Activated gamma-delta T cell (primary cell): ENCODE measurements at regions not wholly inside any gene's neighbourhood (a gene's known extent, or its start where the extent isn't known, plus 50 kb on each side); places are given as distances from the start of the nearest gene placed in this dataset.
"Not testable (repeated sequence)": the region's sequence is repeated elsewhere in the genome, so short reads cannot be mapped to it uniquely, and the experiment has no call there.

Experiments used
- DNase-seq: peaks from one replicate; lab custom pipeline; 2025; lab: John Stamatoyannopoulos, UW

GRCh38 chr2:123481406-123481805, 543.7 kb upstream of the CNTNAP5 start:
- no peak for DNase-seq

DNA sequence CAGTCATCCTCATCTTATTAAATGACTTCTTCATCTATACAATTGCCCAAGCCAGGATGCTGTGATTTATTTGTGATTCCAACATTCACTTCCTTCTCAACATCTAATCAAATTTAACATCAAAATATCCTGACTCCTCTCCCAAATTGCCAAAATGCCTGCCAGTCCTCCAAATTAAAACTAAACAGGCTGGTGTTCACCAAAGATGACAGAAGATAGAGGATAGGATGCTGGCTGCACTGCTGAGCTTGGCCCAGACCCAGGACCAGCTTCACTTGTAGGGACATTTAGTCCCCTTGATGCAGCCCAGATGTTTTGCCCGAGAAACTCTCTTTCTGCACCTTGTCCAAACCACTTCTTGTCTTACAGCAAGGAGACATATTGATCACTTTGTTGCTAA, 540.0 kb upstream of the CNTNAP5 start:
- no peak for DNase-seq

- DNase-seq, result no peak
Observed at GRCh38 chr2:123493687-123494086, 531.4 kb upstream of the CNTNAP5 start.

- no peak for DNase-seq
Observed at GRCh38 chr2:123495241-123495640, 529.8 kb upstream of the CNTNAP5 start.

DNA sequence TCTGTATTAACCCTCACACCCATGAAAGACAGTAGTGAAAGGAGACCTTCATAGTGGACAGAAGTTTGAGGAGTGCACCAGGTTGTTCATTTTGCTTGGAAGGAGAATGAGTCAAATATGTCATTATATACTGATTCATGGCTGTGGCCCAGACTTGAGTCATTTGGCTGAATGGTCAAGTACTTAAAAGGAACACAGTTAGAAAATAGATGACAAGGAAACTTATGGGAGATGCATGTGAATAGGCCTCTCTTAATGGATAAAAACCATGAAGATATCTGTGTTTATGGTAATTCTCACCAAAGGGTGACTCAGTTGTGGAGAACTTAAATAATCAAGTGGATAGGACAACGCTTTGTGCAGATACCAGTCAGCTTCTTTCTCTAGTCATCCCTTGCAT, 524.7 kb upstream of the CNTNAP5 start:
- DNase-seq, result no peak

DNA sequence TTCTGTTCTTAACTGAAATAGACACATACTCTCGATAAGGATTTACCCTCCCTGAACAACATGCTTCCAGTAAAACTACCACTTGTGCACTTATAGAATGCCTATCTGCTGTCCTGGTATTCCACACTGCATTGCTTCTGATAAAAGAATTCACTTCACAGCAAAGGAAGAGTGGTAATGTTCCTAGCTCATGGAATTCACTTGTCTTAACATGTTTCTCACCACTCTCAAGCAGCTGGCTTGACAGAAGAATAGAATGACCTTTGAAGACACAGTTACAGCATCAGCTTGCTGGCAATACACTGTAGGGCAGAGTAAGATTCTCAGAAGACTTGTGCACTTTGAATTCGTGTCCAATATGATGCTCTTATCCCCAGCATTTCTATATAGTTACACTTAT, 524.1 kb upstream of the CNTNAP5 start:
- DNase-seq, result no peak

- no peak for DNase-seq
Observed at GRCh38 chr2:123502931-123503330, 522.2 kb upstream of the CNTNAP5 start.

DNA sequence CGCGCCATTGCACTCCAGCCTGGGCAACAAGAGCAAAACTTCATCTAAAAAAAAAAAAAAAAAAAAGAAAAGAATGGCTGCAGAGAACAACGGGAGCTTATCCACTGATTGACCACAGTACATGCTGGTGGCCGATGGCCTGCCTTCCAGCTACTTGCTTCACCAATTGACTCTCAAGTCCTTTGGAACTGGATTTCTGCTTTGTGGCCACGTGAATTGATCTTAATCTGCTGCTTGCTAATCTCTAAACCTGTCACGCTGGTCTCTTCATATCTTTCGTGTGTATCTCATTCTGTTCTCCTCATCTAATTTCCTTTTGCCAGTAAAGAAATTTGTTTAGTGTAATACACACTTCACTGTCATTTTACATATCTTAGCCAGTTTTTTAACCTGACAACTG, 512.5 kb upstream of the CNTNAP5 start:
- DNase-seq, result no peak

- DNase-seq, result no peak
Observed at GRCh38 chr2:123513351-123513750, 511.7 kb upstream of the CNTNAP5 start.

GRCh38 chr2:123514613-123515207, 510.4 kb upstream of the CNTNAP5 start:
- DNase-seq, result no peak

DNA sequence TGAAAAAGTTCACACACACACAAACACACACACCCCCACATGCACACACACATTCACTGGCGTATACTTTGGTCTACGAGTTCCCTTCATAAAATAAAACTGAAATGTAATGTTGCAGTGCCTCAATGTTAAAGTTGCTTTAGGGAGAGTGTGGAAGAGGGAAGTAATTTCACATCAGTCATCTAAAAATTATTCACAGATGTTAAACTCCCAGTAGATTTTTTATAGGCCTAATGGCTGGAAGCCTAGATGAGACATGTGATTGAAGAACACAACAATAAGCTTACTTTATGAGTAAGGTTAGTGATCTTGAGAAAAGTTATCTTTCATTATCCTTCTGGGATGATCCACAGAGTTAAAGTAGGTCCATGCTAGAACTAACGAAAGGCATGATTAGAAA, 506.7 kb upstream of the CNTNAP5 start:
- DNase-seq, result no peak

DNA sequence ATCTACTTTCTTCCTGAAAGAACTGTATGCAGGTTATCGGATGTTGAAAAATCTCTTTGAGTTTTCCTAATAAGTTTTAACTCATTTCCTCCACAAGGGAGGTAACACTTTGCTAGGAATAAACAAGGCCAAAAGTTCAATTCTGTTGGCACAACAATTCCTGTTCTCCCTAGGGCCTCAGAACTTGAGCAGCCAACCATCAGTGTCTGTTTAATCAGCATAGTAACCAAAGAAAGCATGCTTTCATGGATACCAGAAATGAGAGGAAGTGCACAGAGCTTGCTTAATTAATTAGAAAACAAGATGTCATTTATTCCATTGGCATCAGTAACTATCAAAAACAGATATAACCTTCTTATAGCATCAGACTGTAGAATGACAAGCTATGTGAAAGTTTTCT, 503.2 kb upstream of the CNTNAP5 start:
- DNase-seq, result no peak

DNA sequence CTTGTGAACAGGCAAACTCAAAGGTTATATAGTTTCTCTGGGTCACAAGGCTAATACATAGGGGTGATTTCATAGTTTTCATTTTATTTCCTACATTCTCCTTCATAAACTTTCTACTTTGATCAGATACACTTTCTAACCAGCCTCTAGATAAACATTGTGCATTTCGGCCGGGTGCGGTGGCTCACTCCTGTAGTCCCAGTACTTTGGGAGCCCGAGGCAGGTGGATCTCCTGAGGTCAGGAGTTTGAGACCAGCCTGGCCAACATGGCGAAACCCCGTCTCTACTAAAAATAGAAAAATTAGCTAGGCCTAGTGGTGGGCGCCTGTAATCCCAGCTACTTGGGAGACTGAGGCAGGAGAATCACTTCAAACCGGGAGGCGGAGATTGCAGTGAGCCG, 502.6 kb upstream of the CNTNAP5 start:
- not testable (repeated sequence) for DNase-seq

- no peak for DNase-seq
Observed at GRCh38 chr2:123528996-123529707, 495.9 kb upstream of the CNTNAP5 start.

- no peak for DNase-seq
Observed at GRCh38 chr2:123530004-123530403, 495.1 kb upstream of the CNTNAP5 start.

DNA sequence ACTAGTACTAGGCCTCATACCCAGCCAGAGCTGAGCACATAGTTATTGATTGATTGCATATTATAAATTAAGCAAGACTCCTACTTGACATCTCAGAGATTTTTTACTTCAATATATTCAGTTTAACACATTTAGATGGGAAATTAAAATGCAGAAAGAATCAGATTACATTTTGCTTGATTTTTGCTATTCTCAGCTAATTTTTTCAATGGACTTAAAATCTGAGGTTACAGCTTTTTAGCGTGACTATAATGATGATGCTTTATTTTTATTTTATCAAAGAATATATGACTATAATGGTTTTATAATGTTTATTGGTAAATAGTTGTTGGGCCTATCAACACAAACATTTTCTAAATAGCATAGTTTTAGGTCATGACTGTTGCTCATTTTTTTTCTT, 493.0 kb upstream of the CNTNAP5 start:
- no peak for DNase-seq

GRCh38 chr2:123532994-123533393, 492.1 kb upstream of the CNTNAP5 start:
- DNase-seq, result no peak

DNA sequence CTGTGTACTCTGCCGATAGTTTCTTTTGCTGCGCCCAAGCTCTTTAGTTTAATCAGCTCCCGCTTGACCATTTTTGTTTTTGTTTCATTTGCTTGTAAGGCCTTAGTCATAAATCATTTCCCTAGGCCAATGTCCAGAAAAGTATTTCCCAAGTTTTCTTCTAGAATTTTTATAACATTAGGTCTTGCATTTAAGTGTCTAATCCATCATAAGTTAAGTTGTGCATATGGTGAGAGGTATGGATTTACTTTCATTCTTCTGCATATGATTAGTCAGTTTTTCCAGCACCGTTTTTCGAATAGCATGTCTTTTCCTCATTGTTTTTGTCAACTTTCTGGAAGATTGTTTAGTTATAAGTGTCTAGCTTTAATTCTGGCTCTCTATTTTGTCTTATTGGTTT, 484.8 kb upstream of the CNTNAP5 start:
- no peak for DNase-seq

DNA sequence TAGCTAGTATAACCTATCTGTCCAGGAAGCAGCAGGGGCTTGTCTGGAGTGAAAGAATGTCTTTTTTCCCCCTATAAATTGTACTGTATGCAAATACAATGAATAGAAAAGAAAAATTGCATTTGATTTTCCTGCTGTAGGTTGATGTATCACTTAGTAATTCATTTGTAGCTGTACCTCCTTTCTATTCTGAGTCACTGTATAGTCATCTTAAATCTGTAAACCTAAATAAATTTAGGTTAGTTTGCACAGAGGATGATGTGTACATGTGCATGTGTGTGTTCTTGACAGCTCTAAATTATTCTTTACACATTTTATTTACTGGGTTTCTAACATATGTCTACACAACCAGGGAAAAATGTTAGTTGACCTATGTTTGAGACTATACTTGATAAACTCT, 478.7 kb upstream of the CNTNAP5 start:
- DNase-seq, result no peak

DNA sequence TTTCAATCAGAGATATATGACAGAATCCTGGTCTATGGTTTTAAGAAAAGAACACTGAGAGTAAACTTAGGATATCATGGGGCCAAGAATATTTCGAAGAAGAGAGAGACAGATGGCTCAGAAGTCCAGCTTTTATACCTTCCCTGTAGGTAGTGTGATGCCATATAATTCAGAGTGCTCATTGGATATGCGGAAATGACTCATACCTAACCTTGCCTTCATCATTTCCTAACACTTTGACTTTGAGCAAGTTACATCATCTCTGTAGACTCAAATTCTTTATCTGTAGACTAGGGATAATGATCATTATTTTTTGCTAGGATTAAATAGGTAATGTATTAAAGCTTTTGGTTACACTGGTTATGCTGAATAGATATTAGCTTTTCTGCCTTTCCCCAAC, 461.6 kb upstream of the CNTNAP5 start:
- no peak for DNase-seq

DNA sequence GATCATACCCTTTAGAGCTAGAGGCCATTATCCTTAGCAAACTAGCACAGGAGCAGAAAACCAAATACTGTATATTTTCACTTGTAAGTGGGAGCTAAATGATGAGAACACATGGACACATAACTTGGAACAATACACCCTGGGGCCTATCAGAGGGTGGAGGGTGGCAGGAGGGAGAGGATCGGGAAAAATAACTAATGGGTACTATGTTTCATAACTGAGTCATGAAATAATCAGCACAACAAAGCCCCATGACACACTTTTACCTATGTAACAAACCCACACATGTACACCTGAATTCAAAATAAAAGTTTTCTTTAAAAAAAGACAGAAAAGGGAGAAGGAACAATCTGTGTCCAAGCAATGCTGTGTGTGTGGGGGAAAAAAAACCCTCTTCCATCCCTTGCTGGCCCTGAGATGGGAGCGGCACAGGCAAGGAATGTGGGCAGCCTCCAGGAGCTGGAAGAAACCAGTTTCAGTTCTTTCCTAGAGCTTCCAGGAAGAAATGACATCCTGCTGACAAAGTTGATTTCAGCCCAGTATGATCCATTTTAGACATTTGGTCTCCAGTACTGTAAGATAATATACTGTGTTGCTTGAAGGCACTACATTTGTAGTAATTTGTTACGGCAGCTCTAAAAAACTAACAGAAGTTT, 458.7 kb upstream of the CNTNAP5 start:
- DNase-seq, result no peak

DNA sequence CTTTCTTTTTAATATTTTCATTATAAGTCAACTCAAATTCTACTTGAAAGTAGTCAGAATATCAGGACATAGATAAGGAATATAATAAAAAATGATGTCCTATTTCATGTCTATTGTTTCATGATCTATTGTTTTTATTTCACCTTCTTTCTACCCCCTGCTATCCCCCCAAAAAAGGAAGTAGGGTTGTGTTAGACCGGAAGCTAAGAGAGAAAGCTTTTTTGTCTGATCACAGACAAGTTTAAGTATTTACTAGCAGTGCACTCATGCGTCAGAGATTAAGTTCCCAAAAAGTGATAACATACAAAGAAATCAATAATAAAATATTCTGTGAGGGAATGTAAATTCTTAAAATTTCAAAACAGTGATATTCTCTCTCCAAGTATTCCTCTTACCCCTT, 447.1 kb upstream of the CNTNAP5 start:
- DNase-seq, result no peak

GRCh38 chr2:123596621-123597020, 428.5 kb upstream of the CNTNAP5 start:
- DNase-seq, result no peak

- no peak for DNase-seq
Observed at GRCh38 chr2:123597988-123598387, 427.1 kb upstream of the CNTNAP5 start.
